ENCODE measurements at regions not wholly inside any gene's neighbourhood (a gene's known extent, or its start where the extent isn't known, plus 50 kb on each side); places are given as distances from the start of the nearest gene placed in this dataset.

DNA sequence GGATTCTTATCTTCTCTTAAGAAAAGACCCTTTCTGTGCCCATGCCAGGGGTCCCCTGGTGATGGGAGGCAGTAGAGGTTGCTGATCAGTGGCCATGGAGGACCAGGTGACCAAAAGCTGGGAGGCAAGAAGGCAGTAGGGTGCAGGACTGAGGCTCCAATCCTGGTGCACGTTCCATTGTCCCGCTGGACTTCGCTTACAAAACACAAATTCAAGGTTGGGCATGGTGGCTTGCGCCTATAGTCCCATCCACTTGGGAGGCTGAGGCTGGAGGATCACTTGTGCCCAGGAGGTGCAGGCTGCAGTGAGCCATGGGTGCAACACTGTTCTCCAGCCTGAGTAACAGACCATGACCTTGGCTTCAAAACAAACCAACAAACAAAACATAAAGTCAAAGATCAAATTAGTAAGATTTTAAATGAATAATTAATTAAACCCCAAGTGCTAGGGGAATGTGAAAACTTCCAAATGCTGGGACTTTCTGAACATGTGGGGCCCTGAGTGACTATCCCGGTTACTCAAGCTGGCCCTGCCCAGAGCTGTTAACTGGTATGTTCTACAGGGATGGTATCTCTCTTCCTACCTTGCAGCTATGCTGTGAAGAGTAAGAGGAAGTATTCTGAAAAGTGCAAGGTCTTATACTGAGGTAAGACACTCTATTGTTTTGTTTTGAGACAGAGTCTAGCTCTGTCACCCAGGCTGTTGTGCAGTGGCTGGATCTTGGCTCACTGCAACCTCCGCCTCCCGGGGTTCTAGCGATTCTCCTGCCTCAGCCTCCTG, 97.6 kb downstream of the LYZL2 start:
- DNase-seq (ENCODE audit: low spot score) = no peak

DNA sequence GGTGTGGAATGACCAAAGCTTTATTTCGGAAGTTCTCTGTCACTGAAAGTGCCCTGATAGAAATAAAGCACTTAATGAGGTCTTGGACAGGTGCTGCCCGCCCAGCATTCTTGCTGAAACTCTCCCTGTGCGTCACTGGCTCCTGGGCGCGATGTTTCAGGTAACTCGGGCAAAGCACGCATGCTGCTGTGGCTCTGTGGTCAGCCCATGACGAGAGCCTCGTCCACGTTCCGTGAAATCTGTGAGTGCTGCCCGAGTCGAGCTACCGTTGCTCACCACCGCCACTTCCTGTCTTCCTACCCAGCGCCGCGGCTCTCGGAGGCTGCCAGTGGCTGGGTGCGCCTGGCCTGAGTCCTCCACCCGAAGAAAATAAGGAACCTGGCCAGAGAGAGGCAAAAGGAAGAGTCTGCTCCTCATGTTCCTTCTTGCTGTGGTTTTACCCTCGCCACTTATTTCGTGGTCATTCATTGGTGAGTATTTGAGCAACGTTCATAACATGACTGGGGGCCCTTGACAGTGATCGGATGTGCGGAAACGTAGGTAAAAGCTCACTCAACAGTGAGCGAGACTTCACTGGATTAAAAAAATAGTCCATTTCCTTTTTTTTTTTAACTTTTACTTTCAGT, 95.5 kb downstream of the MAP3K8 start:
- DNase-seq (ENCODE audit: low spot score) = peak; percentile 69

DNA sequence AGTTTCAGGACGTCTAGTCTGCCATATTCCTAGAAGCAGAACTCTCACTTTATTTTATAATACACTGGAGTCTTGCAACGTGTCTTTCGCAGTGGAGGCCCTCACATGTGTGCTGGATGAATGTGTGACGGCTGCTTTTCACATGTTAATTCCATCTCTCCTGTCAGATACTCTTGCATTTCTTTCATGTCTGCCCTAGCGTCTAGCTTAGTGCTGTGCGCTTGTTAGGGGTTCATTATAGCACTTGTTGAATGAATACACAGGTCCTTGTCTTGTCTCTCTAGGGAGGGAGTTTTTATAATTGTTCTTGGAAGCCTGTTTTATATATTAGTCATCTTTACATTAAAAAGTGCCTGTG, 94.4 kb downstream of the MAP3K8 start:
- no peak for DNase-seq (ENCODE audit: low spot score)

DNA sequence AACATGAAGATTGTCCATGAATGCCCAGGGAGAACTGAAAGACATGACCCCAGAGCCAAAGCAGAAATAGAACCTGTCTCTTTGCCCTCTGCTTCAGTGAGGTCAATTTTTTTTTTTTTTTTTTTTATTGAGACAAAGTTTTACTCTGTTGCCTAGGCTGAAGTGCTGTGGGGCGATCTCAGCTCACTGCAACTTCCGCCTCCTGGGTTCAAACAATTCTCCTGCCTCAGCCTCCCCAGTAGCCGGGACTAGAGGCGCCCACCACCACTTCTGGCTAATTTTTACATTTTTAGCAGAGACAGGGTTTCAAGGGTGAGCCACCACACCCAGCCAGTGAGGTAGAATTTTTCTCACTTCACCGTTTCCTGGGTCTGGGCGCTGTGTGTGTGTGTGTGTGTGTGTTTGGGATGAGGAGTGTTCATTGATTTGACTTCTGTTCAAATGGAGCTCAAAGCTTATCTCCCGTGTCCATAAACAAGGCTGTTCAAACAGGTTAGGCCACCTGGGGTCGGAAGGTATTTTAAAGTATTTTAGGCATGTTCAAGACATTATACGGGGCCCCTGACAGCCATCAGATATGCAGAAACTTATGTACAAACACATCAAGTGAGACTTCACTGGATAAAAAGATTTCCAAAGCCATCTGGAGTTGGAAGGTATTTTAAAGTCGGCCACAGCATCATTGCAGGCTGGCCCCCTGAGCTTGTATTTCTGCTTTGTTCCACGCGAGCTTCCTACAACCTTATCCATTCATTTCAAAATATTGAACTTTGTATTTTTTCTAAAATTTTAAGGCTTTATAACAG, 93.8 kb downstream of the MAP3K8 start:
- no peak for DNase-seq (ENCODE audit: low spot score)

DNA sequence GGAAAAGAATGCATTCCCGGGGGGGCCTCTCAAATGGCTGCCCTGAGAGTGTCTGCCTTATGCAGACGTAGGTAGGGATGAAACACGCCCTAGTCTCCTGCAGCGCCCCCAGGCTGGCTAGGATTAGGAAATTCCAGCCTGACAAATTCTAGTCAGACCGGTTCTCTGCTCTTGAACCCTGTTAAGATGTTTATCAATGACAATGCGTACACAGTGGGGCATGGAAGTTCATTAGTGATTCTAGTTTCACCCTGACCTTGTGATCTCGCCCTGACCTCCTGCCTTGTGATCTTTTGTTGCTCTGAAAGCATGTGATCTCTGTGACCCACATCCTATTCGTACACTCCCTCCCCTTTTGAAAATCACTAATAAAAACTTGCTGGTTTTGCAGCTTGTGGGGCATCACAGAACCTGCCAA, 88.7 kb downstream of the MAP3K8 start:
- peak; percentile 55 for DNase-seq (ENCODE audit: low spot score)

DNA sequence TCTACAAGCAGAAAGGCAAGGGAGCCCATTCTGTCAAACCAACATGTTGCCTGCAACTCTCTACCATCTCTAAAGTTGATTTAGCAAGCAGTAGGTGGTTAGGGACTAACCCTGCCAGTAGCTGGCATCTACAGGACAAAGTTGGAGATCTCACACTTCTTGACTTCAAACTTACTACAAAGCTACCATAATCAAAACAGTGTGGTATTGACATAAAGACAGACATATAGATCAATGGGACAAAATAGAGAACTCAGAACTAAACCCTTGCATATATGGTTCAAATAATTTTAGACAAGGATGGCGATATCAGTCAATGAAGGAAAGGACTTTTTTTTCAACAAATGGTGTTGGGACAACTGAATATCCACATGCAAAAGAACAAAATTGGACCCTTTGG, 84.9 kb downstream of the MAP3K8 start:
- no peak for DNase-seq (ENCODE audit: low spot score)

Data from ureter (tissue), 1 donor.